IPS-20b (cell line): ENCODE measurements at regions not wholly inside any gene's neighbourhood (a gene's known extent, or its start where the extent isn't known, plus 50 kb on each side); places are given as distances from the start of the nearest gene placed in this dataset.
"Not testable (repeated sequence)": the region's sequence is repeated elsewhere in the genome, so short reads cannot be mapped to it uniquely, and the experiment has no call there.

Experiments used
- H3K27ac ChIP-seq: one replicate; pipeline ENCODE4 v1.5.1; 2013; ENCODE audit warnings: low read length
- H3K27me3 ChIP-seq: 2 replicates; pipeline ENCODE4 v1.6.1; 2013; ENCODE audit warnings: mild to moderate bottlenecking, low read length, inconsistent platforms; ENCODE audit not compliant: insufficient read depth
- H3K36me3 ChIP-seq: 2 replicates; pipeline ENCODE4 v1.6.1; 2013; ENCODE audit warnings: low read depth, mild to moderate bottlenecking, inconsistent platforms, low read length, moderate library complexity; ENCODE audit not compliant: insufficient read depth
- H3K4me1 ChIP-seq: 2 replicates; pipeline ENCODE4 v1.6.1; 2013; ENCODE audit warnings: mild to moderate bottlenecking, control low read depth, inconsistent platforms, low read length, moderate library complexity; ENCODE audit not compliant: insufficient read depth
- H3K4me3 ChIP-seq: 2 replicates; pipeline ENCODE4 v1.5.1; 2013; ENCODE audit warnings: mild to moderate bottlenecking, low read length, inconsistent platforms
- H3K9ac ChIP-seq: 2 replicates; pipeline ENCODE4 v1.6.1; 2013; ENCODE audit warnings: low read depth, mild to moderate bottlenecking, inconsistent platforms, low read length, moderate library complexity
- H3K9me3 ChIP-seq: 2 replicates; pipeline ENCODE4 v1.6.1; 2013; ENCODE audit warnings: mild to moderate bottlenecking, low read depth, low read length, inconsistent platforms; ENCODE audit not compliant: insufficient read depth

DNA sequence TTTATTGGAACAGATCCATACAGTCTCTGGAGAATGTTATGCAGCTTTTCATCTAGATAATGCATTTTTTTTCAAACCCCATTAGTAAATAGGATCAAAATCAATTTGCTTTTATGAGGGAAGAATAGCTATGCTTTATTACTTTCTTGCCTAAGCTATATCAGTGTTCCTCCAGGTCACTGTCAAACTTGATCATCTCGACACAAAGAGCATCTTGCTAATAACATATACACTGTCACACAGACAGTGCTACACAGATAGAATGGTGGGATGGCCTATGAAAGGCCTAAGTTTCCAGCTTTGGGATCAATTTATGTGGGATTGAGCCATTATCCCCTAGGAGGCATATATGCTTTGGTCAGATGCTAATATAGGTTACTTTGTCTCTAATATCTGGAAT lies 862.9 kb upstream of the SPRY2 start:
- no peak overlapping the region for H3K4me3 ChIP-seq
- no peaks in the 10 kb centered on the region for H3K4me1 ChIP-seq
- no peak overlapping the region for H3K27ac ChIP-seq
- H3K9me3 ChIP-seq = no peaks in the 10 kb centered on the region
- H3K27me3 ChIP-seq = no peaks in the 10 kb centered on the region
- H3K9ac ChIP-seq = no peak overlapping the region
- H3K36me3 ChIP-seq = no peaks in the 10 kb centered on the region

DNA sequence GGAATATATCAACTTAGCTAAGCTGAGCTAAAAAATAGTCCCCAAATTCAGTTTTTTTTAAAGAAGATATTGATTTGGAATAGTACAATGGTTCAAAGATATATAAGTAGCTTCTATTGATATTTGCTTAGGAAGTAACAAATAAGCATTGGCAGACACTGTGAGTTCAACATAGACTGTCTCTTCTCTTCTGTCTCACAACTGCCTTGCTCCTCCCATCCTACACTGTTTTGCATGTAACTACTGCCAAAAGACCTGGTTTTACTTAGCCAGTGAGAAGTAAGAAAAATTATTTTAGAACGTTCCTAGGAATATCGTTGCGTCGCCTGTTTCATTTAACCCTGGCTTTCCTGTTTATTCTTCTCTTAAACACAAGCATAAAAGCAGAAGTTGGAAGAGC lies 859.0 kb upstream of the SPRY2 start:
- Histone ChIP-seq H3K9ac (no peak overlapping the region), H3K27ac (no peak overlapping the region), H3K9me3 (peaks cover 2% of the 10 kb centered on the region), H3K27me3 (no peaks in the 10 kb centered on the region), H3K4me1 (no peaks in the 10 kb centered on the region), H3K4me3 (no peak overlapping the region), H3K36me3 (no peaks in the 10 kb centered on the region)

DNA sequence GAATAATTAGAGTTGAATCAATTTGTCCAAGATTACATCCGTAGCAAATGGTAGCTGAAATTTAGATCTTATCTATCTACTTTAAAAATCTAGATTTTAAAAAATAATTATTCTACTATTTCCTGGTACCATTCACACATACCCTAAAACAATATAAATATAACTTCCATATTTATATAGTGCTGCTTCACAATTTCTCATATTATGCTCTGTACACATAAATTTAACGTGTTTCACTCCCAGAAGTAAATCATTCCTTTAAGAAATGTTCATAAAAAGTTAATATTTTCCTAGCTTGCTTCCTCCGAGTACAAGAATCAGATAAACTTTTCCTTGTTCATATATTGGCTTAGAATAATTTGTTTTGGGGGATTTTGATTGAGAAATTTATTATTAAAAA lies 857.0 kb upstream of the SPRY2 start:
- Histone ChIP-seq H3K9ac (no peak overlapping the region), H3K27me3 (no peaks in the 10 kb centered on the region), H3K27ac (no peak overlapping the region), H3K9me3 (peaks cover 22% of the 10 kb centered on the region), H3K4me1 (no peaks in the 10 kb centered on the region), H3K4me3 (no peak overlapping the region), H3K36me3 (no peaks in the 10 kb centered on the region)

DNA sequence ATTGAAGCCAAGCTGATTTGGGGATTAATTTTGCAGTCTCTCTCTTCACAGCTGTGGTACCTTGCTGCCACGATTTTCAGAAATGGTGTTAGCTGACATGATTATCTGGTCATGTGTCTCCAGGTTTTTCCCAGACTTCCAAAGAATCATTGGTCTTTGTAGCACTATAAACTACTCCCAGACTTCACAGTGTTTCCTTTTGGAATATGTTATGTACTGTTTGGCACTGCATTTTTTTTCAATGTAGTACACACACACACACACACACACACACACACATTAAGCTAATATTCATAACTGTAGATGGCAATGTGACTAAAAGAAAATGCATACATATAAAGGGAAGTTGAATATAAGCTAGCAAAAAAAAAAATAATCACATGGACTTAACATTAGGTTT lies 856.6 kb upstream of the SPRY2 start:
- peaks cover 23% of the 10 kb centered on the region for H3K9me3 ChIP-seq
- H3K36me3 ChIP-seq = no peaks in the 10 kb centered on the region
- no peaks in the 10 kb centered on the region for H3K4me1 ChIP-seq
- H3K27me3 ChIP-seq = no peaks in the 10 kb centered on the region
- H3K4me3 ChIP-seq = no peak overlapping the region
- H3K27ac ChIP-seq = no peak overlapping the region
- no peak overlapping the region for H3K9ac ChIP-seq

DNA sequence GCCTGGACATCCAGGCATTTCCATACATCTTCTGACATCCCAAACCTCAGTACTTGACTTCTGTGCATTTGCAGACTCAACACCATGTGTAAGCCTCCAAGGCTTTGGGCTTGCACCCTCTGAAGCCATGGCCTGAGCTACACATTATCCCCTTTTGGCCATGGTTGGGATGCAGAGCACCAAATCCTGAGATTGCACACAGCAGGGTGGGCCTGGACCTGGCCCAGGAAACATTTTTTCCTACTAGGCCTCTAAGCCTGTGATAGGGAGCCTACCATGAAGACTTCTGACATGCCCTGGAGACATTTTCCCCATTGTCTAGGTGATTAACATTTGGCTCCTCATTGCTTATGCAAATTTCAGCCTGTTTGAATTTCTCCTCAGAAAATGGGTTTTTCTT lies 853.4 kb upstream of the SPRY2 start:
- no peak overlapping the region for H3K9ac ChIP-seq

DNA sequence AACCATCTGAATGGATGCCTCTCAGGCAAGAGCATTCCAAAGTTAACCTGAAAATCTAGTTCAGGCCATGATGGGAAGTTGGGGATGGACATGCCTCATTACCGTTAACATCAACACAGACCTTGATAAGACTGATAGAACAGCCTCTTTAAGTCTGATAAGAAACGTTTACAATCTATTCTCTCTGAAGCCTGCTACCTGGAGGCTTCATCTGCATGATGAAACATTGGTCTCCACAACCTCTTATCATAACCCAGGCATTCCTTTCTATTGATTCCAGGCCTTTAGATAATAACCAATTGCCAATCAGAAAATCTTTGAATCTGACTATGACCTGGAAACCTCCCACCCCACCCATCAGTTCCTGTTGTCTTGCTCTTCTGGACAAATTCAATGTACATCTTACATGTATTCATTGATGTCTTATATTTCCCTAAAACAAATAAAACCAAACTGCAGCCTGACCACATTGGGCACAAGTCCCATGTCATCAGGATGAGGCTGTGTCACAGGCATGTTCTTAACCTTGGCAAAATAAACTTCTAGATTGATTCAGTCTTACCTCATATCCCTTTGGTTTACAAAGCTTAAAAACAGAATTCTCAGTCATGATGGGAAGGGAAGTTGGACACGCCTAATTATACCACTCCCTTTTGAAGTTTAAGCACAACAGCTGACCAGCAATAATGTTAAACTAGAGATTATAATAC lies 843.8 kb upstream of the SPRY2 start:
- Histone ChIP-seq H3K27me3 (no peaks in the 10 kb centered on the region), H3K9ac (no peak overlapping the region), H3K4me3 (no peak overlapping the region), H3K36me3 (no peaks in the 10 kb centered on the region), H3K27ac (no peak overlapping the region), H3K9me3 (no peaks in the 10 kb centered on the region), H3K4me1 (no peaks in the 10 kb centered on the region)

More for the DNA sequence above, 853.4 kb upstream of the SPRY2 start:
- no peak overlapping the region for H3K4me3 ChIP-seq
- no peaks in the 10 kb centered on the region for H3K36me3 ChIP-seq
- H3K4me1 ChIP-seq = no peaks in the 10 kb centered on the region
- H3K9me3 ChIP-seq = peaks cover 23% of the 10 kb centered on the region
- H3K27me3 ChIP-seq = no peaks in the 10 kb centered on the region
- no peak overlapping the region for H3K27ac ChIP-seq

DNA sequence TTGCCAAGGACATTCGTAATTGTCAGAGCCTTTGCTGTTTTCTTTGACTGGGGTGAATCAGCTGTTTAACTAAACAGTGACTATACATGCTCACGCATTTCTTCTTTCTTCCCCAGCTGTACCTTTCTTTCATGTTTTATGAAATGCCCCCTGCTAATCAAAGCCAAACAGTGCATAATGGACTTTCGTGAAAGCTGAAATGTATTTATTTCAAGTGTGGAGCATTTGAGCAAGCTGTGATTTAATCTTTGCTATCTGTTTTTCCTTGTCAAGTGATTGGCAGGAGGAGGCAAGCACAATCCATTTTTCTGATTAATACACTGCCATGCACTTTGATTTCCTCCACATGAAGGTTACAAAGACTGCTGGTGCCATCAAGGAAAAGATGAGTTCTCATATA lies 831.7 kb upstream of the SPRY2 start:
- H3K9ac ChIP-seq = no peak overlapping the region
- H3K27me3 ChIP-seq = no peaks in the 10 kb centered on the region
- no peak overlapping the region for H3K4me3 ChIP-seq
- no peak overlapping the region for H3K27ac ChIP-seq
- H3K36me3 ChIP-seq = no peaks in the 10 kb centered on the region
- H3K9me3 ChIP-seq = no peaks in the 10 kb centered on the region
- 0 out of 2 replicates have a peak, but pooled peaks cover 5% of the 10 kb centered on the region for H3K4me1 ChIP-seq

DNA sequence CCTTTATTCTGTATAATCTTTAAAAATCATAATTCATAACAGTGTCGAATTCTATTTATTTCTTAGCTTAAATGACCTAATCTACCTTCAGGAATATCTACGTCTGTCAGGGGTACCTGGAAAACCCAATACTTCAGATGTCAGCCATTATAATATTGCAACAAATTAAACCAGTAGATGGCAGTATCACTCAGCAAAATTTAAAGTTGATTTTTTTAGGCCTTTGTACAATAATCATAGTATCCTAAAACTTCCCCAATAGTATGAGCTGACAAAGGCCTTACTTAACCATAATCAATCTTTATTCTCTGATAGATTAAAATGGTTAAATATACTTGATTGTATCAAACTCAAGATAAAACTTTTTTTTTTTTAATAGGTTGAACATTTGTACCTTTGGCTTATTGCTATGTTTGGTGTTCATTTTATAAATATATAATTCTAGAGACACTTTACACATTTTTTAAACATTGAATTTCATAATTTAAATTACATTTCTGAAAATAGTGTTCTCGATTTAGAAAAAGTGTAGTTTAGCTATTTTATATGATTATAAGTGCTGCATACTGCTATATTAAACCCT lies 830.2 kb upstream of the SPRY2 start:
- H3K27ac ChIP-seq = no peak overlapping the region
- H3K9ac ChIP-seq = no peak overlapping the region
- 0 out of 2 replicates have a peak, but pooled peaks cover 5% of the 10 kb centered on the region for H3K4me1 ChIP-seq
- no peaks in the 10 kb centered on the region for H3K36me3 ChIP-seq
- no peaks in the 10 kb centered on the region for H3K9me3 ChIP-seq
- H3K4me3 ChIP-seq = no peak overlapping the region
- no peaks in the 10 kb centered on the region for H3K27me3 ChIP-seq

DNA sequence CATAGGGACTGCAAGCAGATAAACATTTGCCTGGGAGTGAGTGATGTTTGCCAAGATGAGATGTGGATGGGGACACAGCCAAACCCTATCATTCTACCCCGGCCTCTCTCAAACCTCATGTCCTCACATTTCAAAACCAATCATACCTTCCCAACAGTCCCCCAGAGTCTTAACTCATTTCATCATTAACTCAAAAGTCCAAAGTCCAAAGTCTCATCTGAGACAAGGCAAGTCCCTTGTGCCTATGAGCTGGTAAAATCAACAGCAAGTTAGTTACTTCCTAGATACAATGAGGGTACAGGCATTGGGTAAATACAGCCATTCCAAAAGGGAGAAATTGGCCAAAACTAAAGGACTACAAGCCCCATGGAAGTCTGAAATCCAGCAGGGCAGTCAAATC lies 822.9 kb upstream of the SPRY2 start:
- H3K27me3 ChIP-seq, H3K4me1 ChIP-seq, H3K9ac ChIP-seq, H3K36me3 ChIP-seq, H3K9me3 ChIP-seq, H3K27ac ChIP-seq, H3K4me3 ChIP-seq: not testable (repeated sequence)

DNA sequence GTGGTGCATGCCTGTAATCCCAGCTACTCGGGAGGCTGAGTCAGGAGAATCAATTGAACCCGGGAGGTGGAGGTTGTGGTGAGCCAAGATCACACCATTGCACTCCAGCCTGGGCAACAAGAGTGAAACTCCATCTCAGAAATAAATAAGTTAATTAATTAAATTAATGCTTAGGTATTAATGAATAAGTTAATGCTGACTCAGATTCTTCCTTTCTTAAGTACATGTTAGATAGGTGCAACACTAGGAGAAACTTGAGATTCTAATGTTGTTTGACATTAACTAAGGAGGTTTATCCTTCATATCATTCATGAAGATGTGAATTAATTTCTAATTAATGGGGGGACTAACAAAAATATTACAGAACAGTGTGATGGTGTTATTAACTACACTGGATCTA lies 812.6 kb upstream of the SPRY2 start:
- Histone ChIP-seq H3K27me3 (no peaks in the 10 kb centered on the region), H3K9ac (no peak overlapping the region), H3K4me1 (no peaks in the 10 kb centered on the region), H3K36me3 (no peaks in the 10 kb centered on the region), H3K4me3 (no peak overlapping the region), H3K9me3 (no peaks in the 10 kb centered on the region), H3K27ac (no peak overlapping the region)

DNA sequence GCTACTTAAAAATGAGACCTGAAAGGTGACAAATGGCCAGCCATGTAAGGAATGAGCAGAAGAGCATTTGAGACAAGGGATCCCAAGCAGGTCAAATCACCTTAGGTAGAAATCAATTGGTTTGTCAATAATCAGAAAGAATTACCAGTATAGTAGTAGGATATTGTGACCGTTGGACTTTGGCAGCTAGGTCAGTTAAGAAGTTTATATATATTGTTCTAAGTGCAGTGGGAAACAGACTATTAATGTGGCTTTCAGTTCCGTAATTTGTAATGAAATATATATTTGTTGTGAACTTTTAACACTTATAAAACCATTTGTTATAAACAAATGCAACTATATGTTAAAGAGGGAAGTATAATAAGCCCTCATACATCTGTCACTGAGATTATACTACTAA lies 807.9 kb upstream of the SPRY2 start:
- no peaks in the 10 kb centered on the region for H3K36me3 ChIP-seq
- H3K9ac ChIP-seq = no peak overlapping the region
- H3K4me3 ChIP-seq = no peak overlapping the region
- no peaks in the 10 kb centered on the region for H3K27me3 ChIP-seq
- H3K27ac ChIP-seq = no peak overlapping the region
- no peaks in the 10 kb centered on the region; the same call in 1 of the 2 replicates for H3K4me1 ChIP-seq
- peaks cover 3% of the 10 kb centered on the region; the same call in 1 of the 2 replicates for H3K9me3 ChIP-seq

DNA sequence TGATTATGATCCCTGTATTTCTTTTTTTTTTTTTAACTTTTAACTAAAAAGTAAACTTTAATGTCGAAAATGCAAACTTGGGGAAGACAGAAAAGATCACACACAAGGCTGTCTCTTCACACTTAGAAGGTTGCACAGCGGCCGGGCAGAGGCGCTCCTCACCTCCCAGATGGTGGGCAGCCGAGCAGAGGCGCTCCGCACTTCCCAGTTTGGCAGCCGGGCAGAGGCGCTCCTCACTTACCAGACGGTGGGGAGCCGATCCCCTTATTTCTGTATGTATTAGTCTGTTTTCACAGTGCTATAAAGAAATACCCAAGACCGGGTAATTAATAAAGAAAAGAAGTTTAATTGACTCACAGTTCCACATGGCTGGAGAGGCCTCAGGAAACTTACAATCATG lies 805.6 kb upstream of the SPRY2 start:
- H3K4me1 ChIP-seq = peaks cover 12% of the 10 kb centered on the region
- not testable (repeated sequence) for H3K27me3 ChIP-seq, H3K9ac ChIP-seq, H3K9me3 ChIP-seq, H3K4me3 ChIP-seq, H3K36me3 ChIP-seq, H3K27ac ChIP-seq
